ENCODE measurements at regions not wholly inside any gene's neighbourhood (a gene's known extent, or its start where the extent isn't known, plus 50 kb on each side); places are given as distances from the start of the nearest gene placed in this dataset.
"Not testable (repeated sequence)": the region's sequence is repeated elsewhere in the genome, so short reads cannot be mapped to it uniquely, and the experiment has no call there.

DNA sequence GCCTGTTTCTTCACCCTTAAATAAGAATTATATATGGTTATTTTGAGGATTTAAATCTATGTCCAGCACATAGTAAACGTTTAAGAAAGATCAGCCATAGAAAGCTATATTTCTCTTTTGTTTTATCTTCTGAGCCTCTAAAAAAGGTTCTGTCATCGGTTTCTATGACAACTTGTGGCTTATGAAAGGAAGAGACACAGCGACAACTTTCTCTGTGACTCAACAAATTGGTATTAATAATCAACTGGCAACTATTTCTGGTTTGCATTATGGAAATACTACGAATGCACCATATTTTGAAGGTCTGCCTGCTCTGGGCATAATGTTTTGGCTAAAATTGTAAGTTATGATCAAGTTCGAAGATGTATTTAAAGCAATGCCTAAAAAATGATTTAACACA, 751.0 kb downstream of the CD109 start:
- TF ChIP-seq CTCF (IDR thresholded peaks at IDR 0.05): no peak
- Histone ChIP-seq H3K9me3 (no peaks in the 10 kb centered on the region), H3K4me3 (no peak overlapping the region), H3K27me3 (no peaks in the 10 kb centered on the region), H3K27ac (no peak overlapping the region), H3K36me3 (no peaks in the 10 kb centered on the region), H3K4me1 (no peaks in the 10 kb centered on the region)
- DNase-seq (ENCODE audit: low spot score): no peak

DNA sequence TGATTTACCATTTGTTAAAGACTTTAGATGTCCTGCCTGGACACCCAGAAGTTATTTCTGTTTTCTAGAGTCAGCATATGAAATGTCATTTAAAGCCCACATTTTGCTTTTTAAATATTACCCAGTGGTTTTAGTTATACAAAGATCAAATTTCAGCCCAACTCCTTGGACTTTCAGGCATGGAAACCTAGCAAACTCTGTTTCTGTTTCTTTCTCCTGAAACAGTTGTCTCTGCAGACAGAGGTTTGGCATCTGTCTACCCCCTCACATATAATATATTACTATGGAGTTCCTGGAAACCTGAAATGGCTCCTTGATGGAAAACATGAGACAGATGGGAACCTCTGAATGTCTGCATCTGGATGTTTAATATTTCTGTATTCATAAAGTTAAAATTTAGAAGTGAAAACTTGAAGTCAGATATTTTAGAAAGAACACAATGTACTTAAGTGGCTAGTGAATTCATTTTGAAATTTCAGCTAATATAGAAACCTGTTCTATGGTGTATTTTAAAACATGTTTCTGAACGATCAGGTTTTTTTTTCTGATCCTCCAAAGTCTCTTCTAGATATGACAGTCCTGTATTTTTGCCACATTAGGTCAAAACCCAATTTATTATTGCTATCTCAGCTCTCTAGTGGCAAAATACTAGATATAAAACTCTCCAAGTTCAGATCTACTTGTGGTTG, 743.3 kb downstream of the CD109 start:
- no peak for DNase-seq (ENCODE audit: low spot score)
- Histone ChIP-seq H3K27me3 (no peaks in the 10 kb centered on the region), H3K9me3 (no peaks in the 10 kb centered on the region), H3K4me1 (no peaks in the 10 kb centered on the region), H3K4me3 (no peak overlapping the region), H3K36me3 (no peaks in the 10 kb centered on the region), H3K27ac (no peak overlapping the region)
- TF ChIP-seq CTCF (IDR thresholded peaks at IDR 0.05): no peak

- DNase-seq (ENCODE audit: low spot score); H3K4me3 ChIP-seq; H3K4me1 ChIP-seq; H3K27ac ChIP-seq; H3K36me3 ChIP-seq; H3K27me3 ChIP-seq; H3K9me3 ChIP-seq: not testable (repeated sequence)
Measured at GRCh38 chr6:74438395-74438794, 742.4 kb downstream of the CD109 start.

DNA sequence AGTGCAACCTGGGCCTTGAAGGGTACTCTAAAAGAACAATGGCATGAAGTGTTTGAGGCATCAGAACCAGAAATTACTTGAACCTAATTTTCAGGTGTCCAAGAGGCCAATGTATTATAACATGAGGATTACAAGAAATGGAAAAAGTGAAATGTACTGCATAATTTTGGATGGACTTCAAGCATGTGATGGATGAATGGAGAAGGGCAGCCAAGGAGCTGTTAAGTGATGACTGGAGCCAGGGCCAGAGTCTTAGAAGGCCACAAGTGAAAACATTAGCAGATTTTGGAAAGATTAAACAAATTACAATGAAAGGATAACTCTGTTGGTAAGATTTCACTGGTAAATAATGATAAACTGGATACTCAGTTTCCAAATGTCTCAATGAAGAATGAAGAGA, 738.2 kb downstream of the CD109 start:
- H3K27ac ChIP-seq: no peak overlapping the region

GRCh38 chr6:74431873-74432580, 736.0 kb downstream of the CD109 start:
- DNase-seq (ENCODE audit: low spot score): no peak
- Histone ChIP-seq H3K27me3 (no peaks in the 10 kb centered on the region), H3K4me1 (no peaks in the 10 kb centered on the region), H3K4me3 (no peak overlapping the region), H3K36me3 (no peaks in the 10 kb centered on the region), H3K27ac (no peak overlapping the region), H3K9me3 (no peaks in the 10 kb centered on the region)
- no peak for TF ChIP-seq CTCF (IDR thresholded peaks at IDR 0.05)

More for the DNA sequence above, 738.2 kb downstream of the CD109 start:
- Histone ChIP-seq H3K4me1 (no peaks in the 10 kb centered on the region), H3K36me3 (no peaks in the 10 kb centered on the region), H3K9me3 (no peaks in the 10 kb centered on the region), H3K27me3 (no peaks in the 10 kb centered on the region), H3K4me3 (no peak overlapping the region)
- TF ChIP-seq CTCF (IDR thresholded peaks at IDR 0.05): no peak
- no peak for DNase-seq (ENCODE audit: low spot score)

DNA sequence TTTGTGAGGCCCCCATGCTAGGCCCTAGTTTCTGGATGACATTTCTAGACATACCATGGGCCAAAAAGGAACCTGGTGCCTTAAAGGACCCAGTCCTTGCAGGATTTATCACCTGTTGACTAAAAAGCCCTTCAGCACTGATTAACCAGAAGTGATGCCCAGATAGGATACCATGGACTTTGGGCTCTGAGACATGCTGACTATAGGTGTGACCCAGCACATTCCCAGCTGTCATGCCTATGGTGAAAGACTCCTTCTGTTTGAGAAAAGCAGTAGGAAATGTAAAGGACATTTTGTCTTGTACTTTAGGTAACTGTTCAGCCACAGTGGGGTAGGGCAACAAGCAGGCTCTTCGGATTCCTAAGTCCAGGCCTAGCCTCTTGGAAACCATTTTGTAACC, 724.2 kb downstream of the CD109 start:
- H3K27ac ChIP-seq: no peak overlapping the region
- H3K36me3 ChIP-seq: no peaks in the 10 kb centered on the region
- no peaks in the 10 kb centered on the region for H3K27me3 ChIP-seq
- DNase-seq (ENCODE audit: low spot score): no peak
- H3K9me3 ChIP-seq: peaks cover 0 to 13% of the 10 kb centered on the region in 2 donors
- TF ChIP-seq CTCF (IDR thresholded peaks at IDR 0.05): no peak
- no peak overlapping the region for H3K4me3 ChIP-seq
- H3K4me1 ChIP-seq: no peaks in the 10 kb centered on the region
